H9 (cell line): ENCODE measurements at regions not wholly inside any gene's neighbourhood (a gene's known extent, or its start where the extent isn't known, plus 50 kb on each side); places are given as distances from the start of the nearest gene placed in this dataset.

Experiments used
- DNase-seq: peaks from one replicate; pipeline ENCODE4 v3.0.0-alpha.2; 2017
- H2AFZ ChIP-seq: one replicate; pipeline ENCODE4 v1.6.1; 2013; ENCODE audit warnings: mild to moderate bottlenecking, low read length, control low read depth, moderate library complexity
- H2AK5ac ChIP-seq: 2 replicates; pipeline ENCODE4 v1.6.1; 2013; ENCODE audit warnings: low read length, control low read depth, mixed read lengths; ENCODE audit not compliant: insufficient read length
- H2BK120ac ChIP-seq: one replicate; pipeline ENCODE4 v1.6.1; 2013; ENCODE audit warnings: low read depth, mild to moderate bottlenecking, low read length, control low read depth, inconsistent platforms; ENCODE audit not compliant: poor library complexity, severe bottlenecking
- H2BK12ac ChIP-seq: 2 replicates; pipeline ENCODE4 v1.6.1; 2013; ENCODE audit warnings: low read length, control low read depth, mixed read lengths, low read depth; ENCODE audit not compliant: insufficient read length
- H2BK15ac ChIP-seq: 2 replicates; pipeline ENCODE4 v1.6.1; 2013; ENCODE audit warnings: low read depth, low read length, control low read depth
- H2BK20ac ChIP-seq: one replicate; pipeline ENCODE4 v1.6.1; 2013; ENCODE audit warnings: low read depth, mild to moderate bottlenecking, low read length, control low read depth, inconsistent platforms; ENCODE audit not compliant: poor library complexity, severe bottlenecking
- H2BK5ac ChIP-seq: 2 replicates; pipeline ENCODE4 v1.6.1; 2013; ENCODE audit warnings: low read length, control low read depth, mixed read lengths; ENCODE audit not compliant: insufficient read length
- H3K14ac ChIP-seq: 2 replicates; pipeline ENCODE4 v1.6.1; 2013; ENCODE audit warnings: low read length, control low read depth; ENCODE audit not compliant: insufficient read depth
- H3K18ac ChIP-seq: 2 replicates; pipeline ENCODE4 v1.6.1; 2013; ENCODE audit warnings: low read depth, mild to moderate bottlenecking, mixed read lengths, low read length, control low read depth; ENCODE audit not compliant: insufficient read length
- H3K23ac ChIP-seq: 2 replicates; pipeline ENCODE4 v1.6.1; 2013; ENCODE audit warnings: low read length, control low read depth, mixed read lengths, low read depth; ENCODE audit not compliant: insufficient read length
- H3K23me2 ChIP-seq: 2 replicates; pipeline ENCODE4 v1.6.1; 2013; ENCODE audit warnings: low read depth, mild to moderate bottlenecking, mixed read lengths, low read length, control low read depth; ENCODE audit not compliant: insufficient read length, poor library complexity, severe bottlenecking
- H3K27ac ChIP-seq: 2 replicates; pipeline ENCODE4 v1.5.1; 2013; ENCODE audit warnings: low read length, control low read depth, mixed read lengths, low read depth; ENCODE audit not compliant: insufficient read length
- H3K27me3 ChIP-seq: 2 replicates; pipeline ENCODE4 v1.6.1; 2013; ENCODE audit warnings: low read length, control low read depth, inconsistent platforms; ENCODE audit not compliant: insufficient read depth
- H3K4ac ChIP-seq: 2 replicates; pipeline ENCODE4 v1.6.1; 2013; ENCODE audit warnings: low read depth, mild to moderate bottlenecking, control low read depth, inconsistent platforms, low read length, moderate library complexity
- H3K4me1 ChIP-seq: 2 replicates; pipeline ENCODE4 v1.6.1; 2013; ENCODE audit warnings: low read length, control low read depth, inconsistent platforms; ENCODE audit not compliant: insufficient read depth
- H3K4me2 ChIP-seq: 2 replicates; pipeline ENCODE4 v1.6.1; 2013; ENCODE audit warnings: low read length, control low read depth, mixed read lengths; ENCODE audit not compliant: insufficient read length, insufficient read depth
- H3K56ac ChIP-seq: 2 replicates; pipeline ENCODE4 v1.6.1; 2013; ENCODE audit warnings: low read depth, mild to moderate bottlenecking, mixed read lengths, low read length, control low read depth; ENCODE audit not compliant: insufficient read length
- H3K79me1 ChIP-seq: 2 replicates; pipeline ENCODE4 v1.6.1; 2013; ENCODE audit warnings: low read depth, mild to moderate bottlenecking, moderate library complexity, low read length, control low read depth, inconsistent platforms; ENCODE audit not compliant: insufficient read depth, poor library complexity, severe bottlenecking
- H3K79me2 ChIP-seq: 2 replicates; pipeline ENCODE4 v1.6.1; 2013; ENCODE audit warnings: low read length, control low read depth, inconsistent platforms; ENCODE audit not compliant: insufficient read depth
- H3K9ac ChIP-seq: 2 replicates; pipeline ENCODE4 v1.6.1; 2013; ENCODE audit warnings: low read length, control low read depth, mixed read lengths; ENCODE audit not compliant: insufficient read length; ENCODE audit errors: extremely low read depth
- H3K9me3 ChIP-seq: one replicate; pipeline ENCODE4 v1.6.1; 2013; ENCODE audit warnings: low read depth, low read length, inconsistent platforms; ENCODE audit not compliant: control insufficient read depth
- H3T11ph ChIP-seq: one replicate; pipeline ENCODE4 v1.6.1; 2013; ENCODE audit warnings: mild to moderate bottlenecking, low read length, control low read depth, inconsistent platforms
- H4K20me1 ChIP-seq: one replicate; pipeline ENCODE4 v1.6.1; 2013; ENCODE audit not compliant: control insufficient read depth, insufficient read length, insufficient read depth
- H4K5ac ChIP-seq: 2 replicates; pipeline ENCODE4 v1.6.1; 2013; ENCODE audit warnings: low read depth, mild to moderate bottlenecking, mixed read lengths, low read length, control low read depth; ENCODE audit not compliant: insufficient read length
- H4K8ac ChIP-seq: replicated peaks from 2 replicates; pipeline ENCODE4 v1.6.1; 2013; ENCODE audit warnings: low read length, control low read depth, mixed read lengths, low read depth; ENCODE audit not compliant: insufficient read length
- H4K91ac ChIP-seq: 2 replicates; pipeline ENCODE4 v1.6.1; 2013; ENCODE audit warnings: low read depth, mild to moderate bottlenecking, moderate library complexity, mixed read lengths, low read length, control low read depth; ENCODE audit not compliant: insufficient read length
- H3K27ac Mint-ChIP-seq, 3 experiments: 2 replicates in 2 of 3; 3 replicates in 1 of 3; pipeline ENCODE4 v1.8.0; 2020 to 2021; ENCODE audit warnings: mixed read lengths in 3 of 3, mild to moderate bottlenecking in 1 of 3, moderate library complexity in 1 of 3
- H3K27me3 Mint-ChIP-seq: 2 replicates; pipeline ENCODE4 v1.8.0; 2021; ENCODE audit warnings: low read depth, mild to moderate bottlenecking, moderate library complexity, mixed read lengths
- H3K36me3 Mint-ChIP-seq, 3 experiments: 2 replicates in 2 of 3; 3 replicates in 1 of 3; pipeline ENCODE4 v1.8.0; 2020 to 2021; ENCODE audit warnings: low read depth in 3 of 3, mixed read lengths in 3 of 3; ENCODE audit not compliant: insufficient read depth in 1 of 3
- H3K4me1 Mint-ChIP-seq, 2 experiments: 2 replicates each; pipeline ENCODE4 v1.8.0; 2020; ENCODE audit warnings: mixed read lengths in 2 of 2
- H3K4me3 Mint-ChIP-seq, 2 experiments: 2 replicates in 1 of 2; 3 replicates in 1 of 2; pipeline ENCODE4 v1.8.0; 2020 to 2021; ENCODE audit warnings: mild to moderate bottlenecking in 2 of 2, mixed read lengths in 2 of 2, moderate library complexity in 1 of 2
- H3K9me3 Mint-ChIP-seq, 2 experiments: 2 replicates in 1 of 2; 3 replicates in 1 of 2; pipeline ENCODE4 v1.8.0; 2020; ENCODE audit warnings: mild to moderate bottlenecking in 2 of 2, mixed read lengths in 2 of 2, moderate library complexity in 1 of 2
- CTCF ChIP-seq: fragments of 200-600 bp; sonication (generic); conservative IDR thresholded peaks from 3 replicates; pipeline ENCODE4 v1.8.0; 2021; ENCODE audit warnings: antibody characterized with exemption, mild to moderate bottlenecking
- WGBS: extraction: QIAGEN DNeasy Blood & Tissue Kit; methylation state at CpG from one replicate; pipeline ENCODE4 v1.1.7; 2013; ENCODE audit warnings: missing lambda C conversion rate, low lambda C conversion rate, mixed read lengths; ENCODE audit not compliant: insufficient read length; ENCODE audit errors: extremely low coverage; 5-methylcytosine and 5-hydroxymethylcytosine counted together

- H3K4me3 Mint-ChIP-seq = no peak overlapping the region
- H3K4me1 Mint-ChIP-seq = no peaks in the 10 kb centered on the region
- no peak overlapping the region for H2AFZ ChIP-seq
- no CpG with 5 or more reads among the region's 8 CpGs for WGBS
- H2BK15ac ChIP-seq = no peak overlapping the region
- no peak overlapping the region for H3K14ac ChIP-seq
- H2BK120ac ChIP-seq = no peak overlapping the region
- no peak overlapping the region for H2BK12ac ChIP-seq
- no peaks in the 10 kb centered on the region for H3K27me3 ChIP-seq
- no peak overlapping the region for H3T11ph ChIP-seq
- no peak overlapping the region for H3K4ac ChIP-seq
- H4K20me1 ChIP-seq = no peaks in the 10 kb centered on the region
- H4K91ac ChIP-seq = no peak overlapping the region
- no peak overlapping the region for H3K27ac Mint-ChIP-seq
- H3K23me2 ChIP-seq = no peaks in the 10 kb centered on the region
- no peaks in the 10 kb centered on the region for H3K4me1 ChIP-seq
- no peak for TF ChIP-seq CTCF
- no peaks in the 10 kb centered on the region for H3K9me3 ChIP-seq
- H3K23ac ChIP-seq = no peak overlapping the region
- DNase-seq = no peak
- no peaks in the 10 kb centered on the region for H3K79me2 ChIP-seq
- no peak overlapping the region for H2BK20ac ChIP-seq
- peaks cover 0 to 1% of the 10 kb centered on the region in 2 experiments; a peak in 2 of 5 replicates for H3K9me3 Mint-ChIP-seq
- H3K79me1 ChIP-seq = no peaks in the 10 kb centered on the region
- no peak overlapping the region for H3K56ac ChIP-seq
- no peaks in the 10 kb centered on the region; a peak in 1 of 7 replicates for H3K36me3 Mint-ChIP-seq
- H3K4me2 ChIP-seq = no peak overlapping the region
- no peak overlapping the region for H2BK5ac ChIP-seq
- H3K27me3 Mint-ChIP-seq = no peaks in the 10 kb centered on the region
- no peak overlapping the region for H3K18ac ChIP-seq
- H4K8ac ChIP-seq = no peak overlapping the region
- no peak overlapping the region for H4K5ac ChIP-seq
- no peak overlapping the region for H3K9ac ChIP-seq
- no peak overlapping the region for H2AK5ac ChIP-seq
- H3K27ac ChIP-seq = no peak overlapping the region
These were observed 316.1 kb downstream of the PRDM9 start for GRCh38 chr5:23823521-23823920.
